IMR-90 (cell line): ENCODE measurements at regions not wholly inside any gene's neighbourhood (a gene's known extent, or its start where the extent isn't known, plus 50 kb on each side); places are given as distances from the start of the nearest gene placed in this dataset.

Experiments
- CHD1 ChIP-seq: IDR thresholded peaks from 2 replicates; pipeline ENCODE4 v1.6.1; 2012; ENCODE audit warnings: low read depth, low read length, improper control_type of control experiment
- CTCF ChIP-seq: conservative IDR thresholded peaks from 2 replicates; pipeline ENCODE4 v1.5.1; 2012; ENCODE audit warnings: mild to moderate bottlenecking, low read depth, low read length, improper control_type of control experiment
- POLR2A ChIP-seq: IDR thresholded peaks from 2 replicates; pipeline ENCODE4 v1.6.1; 2012; ENCODE audit warnings: mild to moderate bottlenecking, low read depth, low read length
- USF2 ChIP-seq: fragments of 150-350 bp; IDR thresholded peaks from 2 replicates; pipeline ENCODE4 v1.6.1; 2017; ENCODE audit warnings: mild to moderate bottlenecking, antibody characterized with exemption, low read length, low read depth

GRCh38 chr12:43126652-43127375 lies 425.2 kb downstream of the ADAMTS20 start:
- TF ChIP-seq USF2, result no peak
- no peak for TF ChIP-seq CTCF
- no peak for TF ChIP-seq CHD1
- no peak for TF ChIP-seq POLR2A
